ENCODE measurements at regions not wholly inside any gene's neighbourhood (a gene's known extent, or its start where the extent isn't known, plus 50 kb on each side); places are given as distances from the start of the nearest gene placed in this dataset.

GRCh38 chr12:3407723-3408122, 83.3 kb upstream of the PRMT8 start:
- DNase-seq: no peak
- H3K23ac ChIP-seq (ENCODE audit: insufficient read length, low read depth, low read length): no peak overlapping the region
- no peak overlapping the region for H3K27ac ChIP-seq (ENCODE audit: insufficient read length, low read depth, low read length)
- H4K5ac ChIP-seq (ENCODE audit: insufficient read length, low read depth, low read length): no peak overlapping the region
- Mint-ChIP-seq H3K4me1 (no peaks in the 10 kb centered on the region), H3K36me3 (ENCODE audit: insufficient read depth in 1 of 3, low read depth in 3 of 3) (peaks cover 8 to 35% (median 19%) of the 10 kb centered on the region in 3 experiments), H3K27me3 (ENCODE audit: low read depth) (peaks cover 16% of the 10 kb centered on the region), H3K4me3 (no peak overlapping the region), H3K27ac (no peak overlapping the region), H3K9me3 (peaks cover 43 to 50% of the 10 kb centered on the region in 2 experiments)
- no peak overlapping the region for H2BK20ac ChIP-seq (ENCODE audit: low read depth, low read length, poor library complexity, severe bottlenecking)
- no peak overlapping the region for H2AK5ac ChIP-seq (ENCODE audit: insufficient read length, low read length)
- H2BK5ac ChIP-seq (ENCODE audit: insufficient read length, low read length): no peak overlapping the region
- H3K9ac ChIP-seq (ENCODE audit: extremely low read depth, insufficient read length, low read length): no peak overlapping the region
- no peaks in the 10 kb centered on the region for H3K4me1 ChIP-seq (ENCODE audit: insufficient read depth, low read length)
- no CpG with 5 or more reads among the region's 1 CpG for WGBS (ENCODE audit: extremely low coverage, insufficient read length, low lambda C conversion rate)
- H3K79me1 ChIP-seq (ENCODE audit: insufficient read depth, low read depth, low read length, poor library complexity, severe bottlenecking): no peaks in the 10 kb centered on the region
- H3T11ph ChIP-seq (ENCODE audit: low read length): no peak overlapping the region
- H3K9me3 ChIP-seq (ENCODE audit: control insufficient read depth, low read depth, low read length): peaks cover 15% of the 10 kb centered on the region
- H4K8ac ChIP-seq (replicated peaks; ENCODE audit: insufficient read length, low read depth, low read length): no peak overlapping the region
- no peak for TF ChIP-seq CTCF (conservative IDR thresholded peaks at IDR 0.05)
- H3K18ac ChIP-seq (ENCODE audit: insufficient read length, low read depth, low read length): no peak overlapping the region
- no peak overlapping the region for H3K56ac ChIP-seq (ENCODE audit: insufficient read length, low read depth, low read length)
- H3K27me3 ChIP-seq (ENCODE audit: insufficient read depth, low read length): no peaks in the 10 kb centered on the region
- no peak overlapping the region for H2BK120ac ChIP-seq (ENCODE audit: low read depth, low read length, poor library complexity, severe bottlenecking)
- no peak overlapping the region for H2BK15ac ChIP-seq (ENCODE audit: low read depth, low read length)
- H3K4me2 ChIP-seq (ENCODE audit: insufficient read depth, insufficient read length, low read length): no peak overlapping the region
- no peak overlapping the region for H2BK12ac ChIP-seq (ENCODE audit: insufficient read length, low read depth, low read length)
- H2AFZ ChIP-seq (ENCODE audit: low read length): no peak overlapping the region
- no peaks in the 10 kb centered on the region for H3K23me2 ChIP-seq (ENCODE audit: insufficient read length, low read depth, low read length, poor library complexity, severe bottlenecking)
- H3K4ac ChIP-seq (ENCODE audit: low read depth, low read length): no peak overlapping the region
- H3K79me2 ChIP-seq (ENCODE audit: insufficient read depth, low read length): no peaks in the 10 kb centered on the region; the same call in 1 of the 2 replicates
- no peak overlapping the region for H3K14ac ChIP-seq (ENCODE audit: insufficient read depth, low read length)
- no peak overlapping the region for H4K91ac ChIP-seq (ENCODE audit: insufficient read length, low read depth, low read length)
- H4K20me1 ChIP-seq (ENCODE audit: control insufficient read depth, insufficient read depth, insufficient read length): no peaks in the 10 kb centered on the region
